Activated CD8-positive, alpha-beta memory T cell treated with anti-CD3 and anti-CD28 coated beads, Interleukin-2, amount 50 U/mL, for 48 hours (primary cell): ENCODE measurements at regions not wholly inside any gene's neighbourhood (a gene's known extent, or its start where the extent isn't known, plus 50 kb on each side); places are given as distances from the start of the nearest gene placed in this dataset.

ENCODE experiments used
- DNase-seq: peaks from one replicate; pipeline ENCODE4 v3.0.0-alpha.2; 2020

DNA sequence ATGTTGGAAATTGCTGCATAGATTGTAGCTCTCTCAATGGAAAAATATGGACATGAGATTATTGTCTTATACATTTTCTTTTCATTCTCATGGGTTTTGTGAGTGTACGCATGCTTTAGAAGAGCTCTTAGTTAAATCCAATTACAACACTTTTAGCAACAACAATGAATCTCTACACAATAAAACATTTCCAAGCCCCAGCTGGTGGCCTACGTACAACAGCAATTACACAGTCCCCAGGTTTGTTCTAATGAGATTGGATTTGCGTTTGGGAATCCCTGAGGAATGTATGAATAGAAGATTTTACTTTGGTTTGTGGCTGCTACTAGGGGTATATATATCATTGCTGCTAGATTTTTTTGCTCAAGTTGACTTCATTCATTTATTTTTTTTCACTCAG, 98.6 kb downstream of the FHDC1 start:
- no peak for DNase-seq

DNA sequence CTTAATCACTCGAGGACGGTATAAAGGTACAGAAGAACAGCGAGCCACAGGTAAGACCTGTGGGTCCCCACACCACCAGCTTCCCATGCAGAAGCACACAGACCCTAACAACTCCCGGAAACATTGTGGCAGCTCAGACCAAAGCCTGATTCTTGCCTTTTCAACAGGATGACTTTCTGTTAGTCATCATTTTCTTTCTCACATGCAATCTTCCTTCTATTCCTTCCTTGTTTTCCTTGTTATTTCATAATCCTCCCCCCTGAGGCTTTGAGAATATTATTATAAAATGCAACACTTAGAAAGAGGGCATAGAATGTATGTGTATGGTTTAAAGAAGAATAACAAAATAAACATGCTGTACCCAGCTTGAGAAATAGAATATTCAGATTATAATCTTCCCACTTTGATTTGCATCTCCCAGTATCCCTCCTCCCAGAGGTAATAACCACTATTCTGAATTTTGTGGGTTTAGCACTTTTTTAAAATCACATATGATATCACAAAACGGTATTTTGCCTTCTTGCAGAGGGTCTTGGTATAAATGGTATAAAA, 100.9 kb downstream of the FHDC1 start:
- DNase-seq, result no peak

DNA sequence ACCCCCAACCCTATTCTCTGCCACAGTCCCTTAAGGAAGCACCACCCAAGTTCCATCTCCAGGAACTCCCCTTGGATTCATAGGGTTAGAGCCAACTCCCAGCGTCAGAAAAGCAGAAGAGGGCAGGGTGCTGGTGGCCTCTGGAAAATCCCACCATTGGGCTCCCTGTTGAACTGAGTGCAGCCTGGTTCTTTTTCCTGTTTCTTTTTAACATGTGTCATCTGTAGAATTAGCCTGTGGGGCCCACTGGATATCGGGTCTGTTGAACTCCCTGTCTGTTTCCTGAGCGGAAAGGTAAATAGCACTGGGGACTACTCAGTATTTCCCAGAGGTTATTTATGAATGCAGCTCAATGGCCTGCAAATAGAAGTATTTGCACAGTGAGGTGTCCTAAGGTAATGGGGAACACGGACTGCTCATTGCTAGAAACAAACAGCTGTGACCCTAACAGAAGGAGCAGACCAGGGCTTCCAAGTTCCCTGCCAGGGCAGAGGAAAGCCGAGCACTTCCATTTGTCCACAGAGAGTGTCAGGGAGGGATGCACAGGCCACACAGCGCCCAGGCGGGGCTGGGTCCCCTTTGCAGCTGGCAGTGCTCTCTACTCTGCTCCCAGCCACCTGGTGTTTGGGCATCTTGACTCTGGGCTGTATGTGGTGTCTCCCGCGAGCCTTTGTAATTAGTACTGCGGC, 102.6 kb downstream of the FHDC1 start:
- no peak for DNase-seq

DNA sequence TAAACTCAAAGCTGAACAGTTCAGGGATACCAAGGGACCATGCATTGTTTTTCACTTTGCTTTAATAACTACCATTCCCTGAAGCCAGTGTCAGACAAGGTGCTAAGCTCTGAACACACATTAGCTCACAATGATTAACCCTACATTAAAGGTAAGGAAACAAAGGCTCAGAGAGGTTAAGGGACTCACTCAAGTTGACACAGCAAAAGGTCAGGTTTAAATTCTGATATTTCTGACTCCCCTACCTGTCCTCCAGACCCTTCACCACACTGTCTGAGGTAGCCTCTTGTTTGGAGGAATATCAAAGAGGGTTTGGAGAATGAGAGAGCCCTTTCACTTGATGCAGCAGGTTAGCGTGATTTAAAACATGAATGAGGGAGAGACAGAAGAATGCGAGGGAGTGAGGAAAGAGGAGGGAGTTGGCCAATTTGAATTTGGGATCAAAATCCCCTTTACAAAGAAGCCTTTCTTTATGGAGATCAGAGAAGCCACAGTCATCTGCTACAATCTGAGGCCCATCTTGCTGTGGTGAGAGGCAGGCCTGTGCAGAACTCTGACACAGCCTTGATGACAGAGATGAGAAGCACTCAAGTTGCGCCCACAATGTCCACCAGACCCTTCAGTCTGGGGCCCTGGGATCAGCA, 103.5 kb downstream of the FHDC1 start:
- DNase-seq, result no peak

DNA sequence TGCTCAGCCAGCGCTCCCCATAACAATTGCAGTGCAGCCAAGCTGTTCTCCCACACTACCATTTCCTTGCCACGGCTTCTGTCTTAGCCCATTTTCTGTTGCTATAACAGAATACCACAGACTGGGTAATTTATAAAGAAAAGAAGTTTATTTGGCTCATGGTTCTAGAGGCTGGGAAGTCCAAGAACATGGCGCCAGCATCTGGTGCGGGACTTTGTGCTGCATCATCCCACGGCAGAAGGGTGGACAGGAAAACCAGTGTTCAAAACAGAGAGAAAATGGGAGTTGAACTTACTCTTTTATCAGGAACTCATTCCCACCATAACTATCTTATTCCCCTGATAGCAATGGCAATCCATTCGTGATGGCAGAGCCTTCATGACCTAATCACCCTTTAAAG, 104.6 kb downstream of the FHDC1 start:
- no peak for DNase-seq

GRCh38 chr4:153044036-153044435, 107.9 kb downstream of the FHDC1 start:
- no peak for DNase-seq

- DNase-seq, result no peak
Observed at GRCh38 chr4:153045111-153045982, 109.2 kb downstream of the FHDC1 start.

GRCh38 chr4:153058671-153059060, 122.5 kb downstream of the FHDC1 start:
- DNase-seq, result no peak

GRCh38 chr4:153060196-153060595, 124.1 kb downstream of the FHDC1 start:
- no peak for DNase-seq

DNA sequence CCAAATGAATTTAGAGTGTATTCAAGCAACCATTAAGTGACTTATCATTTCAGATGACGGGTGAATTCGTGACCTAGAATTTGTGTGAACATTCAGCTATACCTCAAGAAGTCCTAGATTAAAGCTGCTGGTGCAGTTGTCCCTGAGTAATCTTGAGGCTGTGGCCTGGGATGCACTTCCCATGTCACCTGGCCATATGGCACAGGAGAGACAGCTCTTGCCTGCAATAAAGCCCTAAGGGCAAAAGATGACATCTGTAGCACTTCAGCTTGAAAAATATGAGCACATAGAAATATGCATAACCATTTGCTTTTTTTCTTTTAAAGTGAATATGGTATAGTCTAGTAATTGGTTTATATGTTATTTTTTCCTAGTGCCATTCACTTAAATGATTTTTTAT, 125.8 kb downstream of the FHDC1 start:
- no peak for DNase-seq

DNA sequence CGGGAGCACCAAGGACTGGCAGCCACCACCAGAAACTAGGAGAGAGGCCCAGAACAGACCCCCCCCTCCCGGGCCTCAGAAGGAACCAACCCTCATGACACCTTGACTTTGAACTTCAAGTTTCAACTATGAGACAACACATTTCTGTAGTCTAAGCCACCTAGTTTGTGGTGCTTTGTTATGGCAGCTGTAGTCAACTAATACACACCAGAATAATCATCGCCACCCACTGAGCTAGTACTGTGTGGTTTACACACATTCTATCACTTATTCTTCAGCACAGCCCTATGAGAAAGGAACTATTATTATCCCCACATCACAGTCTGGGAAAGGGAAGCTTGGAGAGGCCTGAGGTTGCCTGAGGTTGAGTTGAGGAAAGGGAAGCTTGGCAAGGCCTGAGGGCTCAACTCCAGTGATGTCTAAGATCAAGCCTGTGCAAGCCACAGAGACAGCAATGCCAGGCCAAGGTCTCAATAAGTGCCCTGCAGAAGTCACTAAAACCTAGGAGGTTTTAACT, 126.6 kb downstream of the FHDC1 start:
- no peak for DNase-seq

DNA sequence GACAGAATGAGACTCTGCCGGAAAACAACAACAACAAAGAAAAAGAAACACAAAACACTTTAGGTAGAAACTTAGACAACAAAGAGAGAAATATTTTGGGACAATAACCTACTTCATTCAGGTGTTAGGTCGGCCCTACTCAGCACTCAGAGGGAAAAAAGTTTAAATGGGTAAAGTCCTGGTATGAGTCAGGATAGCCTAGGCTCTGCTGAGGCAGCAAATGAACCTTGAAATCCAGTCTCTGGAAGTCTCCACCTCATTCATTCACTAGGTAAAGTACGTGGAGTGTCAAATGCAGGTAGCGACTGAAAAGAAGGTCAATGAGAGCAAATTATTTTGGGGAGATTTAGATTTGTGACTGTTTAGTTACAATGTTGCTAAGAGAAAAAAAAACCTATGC, 127.4 kb downstream of the FHDC1 start:
- DNase-seq, result no peak

- DNase-seq, result no peak
Observed at GRCh38 chr4:153064571-153064970, 128.4 kb downstream of the FHDC1 start.

DNA sequence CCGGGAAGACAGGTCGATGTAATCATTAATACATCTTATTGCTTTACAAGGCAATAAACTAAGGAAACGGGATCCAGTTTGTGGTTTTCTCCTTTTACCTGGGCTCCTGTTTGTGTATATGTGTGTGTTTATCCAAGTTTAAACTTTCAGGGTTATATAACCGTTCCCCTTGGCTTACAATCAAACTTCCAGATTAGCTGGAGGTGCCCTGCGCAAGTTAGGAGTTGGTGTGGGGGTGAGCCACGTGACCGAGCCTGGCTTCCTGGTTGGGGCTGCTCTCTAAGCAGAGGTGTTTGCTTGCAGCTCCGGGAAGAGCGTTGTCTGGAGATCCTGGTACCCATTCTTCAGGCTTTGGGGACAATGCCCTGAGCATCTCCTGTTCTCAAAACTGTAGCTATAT, 129.2 kb downstream of the FHDC1 start:
- no peak for DNase-seq

- DNase-seq, result no peak
Observed at GRCh38 chr4:153067376-153067775, 131.3 kb downstream of the FHDC1 start.

DNA sequence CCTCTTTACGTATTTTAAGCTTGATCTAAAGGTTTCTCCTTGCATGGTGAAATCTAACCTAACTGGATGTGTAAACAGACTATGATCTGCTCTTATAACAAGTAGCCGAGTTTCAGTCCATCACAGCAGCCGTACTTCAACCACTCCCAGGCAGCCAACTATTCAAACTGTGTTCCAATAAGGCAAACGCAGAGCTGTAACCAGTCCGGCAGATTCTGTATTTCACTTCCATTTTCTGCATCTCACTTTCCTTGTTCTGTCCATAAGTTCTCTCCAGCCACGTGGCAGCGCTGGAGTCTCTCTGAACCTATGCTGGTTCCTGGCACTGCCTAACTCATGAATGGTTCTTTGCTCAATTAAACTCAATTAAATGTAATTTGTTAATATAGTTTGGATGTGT, 132.6 kb downstream of the FHDC1 start:
- no peak for DNase-seq

GRCh38 chr4:153071958-153072598, 132.2 kb upstream of the TRIM2 start:
- no peak for DNase-seq

- DNase-seq, result no peak
Observed at GRCh38 chr4:153072661-153073060, 131.6 kb upstream of the TRIM2 start.

GRCh38 chr4:153074486-153074885, 129.8 kb upstream of the TRIM2 start:
- no peak for DNase-seq

GRCh38 chr4:153074936-153075630, 129.2 kb upstream of the TRIM2 start:
- DNase-seq, result no peak

DNA sequence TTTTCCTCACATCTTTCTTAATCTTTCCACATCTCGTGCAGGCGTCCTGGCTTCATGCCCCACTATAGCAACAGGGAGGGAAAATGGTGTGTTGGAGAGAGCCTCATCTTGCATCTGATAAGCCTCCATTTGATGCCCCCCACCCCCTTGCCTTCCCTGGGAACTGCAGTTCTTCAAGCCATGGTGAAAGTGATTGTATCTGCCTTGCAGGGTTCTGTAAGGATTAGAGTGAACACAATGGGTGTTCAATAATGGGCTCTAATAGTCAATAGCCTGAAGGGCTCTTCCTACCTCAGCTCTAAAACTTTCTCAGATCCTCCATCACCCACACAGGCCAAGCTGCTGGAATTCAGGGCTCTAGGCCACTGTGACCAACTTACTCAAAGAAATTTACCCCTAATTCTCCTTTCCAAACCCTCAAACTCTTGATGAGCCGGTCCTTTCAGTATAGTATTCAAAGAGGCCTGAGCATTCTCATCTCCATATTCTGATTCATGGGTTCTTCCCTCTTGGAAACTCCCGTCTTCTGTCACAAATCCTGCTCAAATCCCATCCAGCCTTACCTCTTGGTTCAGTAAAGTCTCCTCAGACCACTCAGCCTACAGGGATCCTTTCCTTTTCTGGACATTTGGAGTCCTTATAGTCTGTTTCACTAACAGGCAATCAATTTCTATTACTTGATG, 128.3 kb upstream of the TRIM2 start:
- DNase-seq, result no peak

- no peak for DNase-seq
Observed at GRCh38 chr4:153076861-153077260, 127.4 kb upstream of the TRIM2 start.
